HG02571 (cell line): ENCODE measurements at regions not wholly inside any gene's neighbourhood (a gene's known extent, or its start where the extent isn't known, plus 50 kb on each side); places are given as distances from the start of the nearest gene placed in this dataset.
"Not testable (repeated sequence)": the region's sequence is repeated elsewhere in the genome, so short reads cannot be mapped to it uniquely, and the experiment has no call there.

Source experiments
- ATAC-seq: cut with Tn5 transposase; IDR thresholded peaks from one replicate; pipeline ENCODE4 v1.9.1; 2021; ENCODE audit warnings: mild to moderate bottlenecking, moderate library complexity; ENCODE audit not compliant: unreplicated experiment

- ATAC-seq = no peak
These were observed 109.5 kb upstream of the MAN2A1 start for GRCh38 chr5:109580225-109580624.

- no peak for ATAC-seq
These were observed 114.2 kb upstream of the MAN2A1 start for GRCh38 chr5:109575506-109575905.

GRCh38 chr5:109574985-109575384 lies 114.7 kb upstream of the MAN2A1 start:
- no peak for ATAC-seq

- no peak for ATAC-seq
These were observed 116.0 kb upstream of the MAN2A1 start for GRCh38 chr5:109573766-109574165.

- no peak for ATAC-seq
These were observed 116.5 kb upstream of the MAN2A1 start for GRCh38 chr5:109573256-109573655.

GRCh38 chr5:109571785-109572184 lies 117.9 kb upstream of the MAN2A1 start:
- no peak for ATAC-seq

- ATAC-seq = no peak
These were observed 119.3 kb upstream of the MAN2A1 start for GRCh38 chr5:109570362-109570874.

- no peak for ATAC-seq
These were observed 122.2 kb upstream of the MAN2A1 start for GRCh38 chr5:109567374-109568044.

- no peak for ATAC-seq
These were observed 123.4 kb upstream of the MAN2A1 start for GRCh38 chr5:109566361-109566760.

- ATAC-seq = no peak
These were observed 126.0 kb upstream of the MAN2A1 start for GRCh38 chr5:109563739-109564138.

- ATAC-seq = no peak
These were observed 126.5 kb upstream of the MAN2A1 start for GRCh38 chr5:109563189-109563588.

GRCh38 chr5:109562441-109562840 lies 127.3 kb upstream of the MAN2A1 start:
- ATAC-seq = no peak

- ATAC-seq = no peak
These were observed 128.3 kb upstream of the MAN2A1 start for GRCh38 chr5:109561447-109561846.

GRCh38 chr5:109560554-109560953 lies 129.2 kb upstream of the MAN2A1 start:
- ATAC-seq = no peak

- no peak for ATAC-seq
These were observed 130.8 kb upstream of the MAN2A1 start for GRCh38 chr5:109558952-109559351.

- ATAC-seq = no peak
These were observed 131.4 kb upstream of the MAN2A1 start for GRCh38 chr5:109558364-109558763.

GRCh38 chr5:109553846-109554245 lies 135.9 kb upstream of the MAN2A1 start:
- ATAC-seq = no peak

- ATAC-seq = not testable (repeated sequence)
These were observed 138.5 kb upstream of the MAN2A1 start for GRCh38 chr5:109551234-109551633.

- ATAC-seq = no peak
These were observed 139.7 kb upstream of the MAN2A1 start for GRCh38 chr5:109550077-109550476.

GRCh38 chr5:109546461-109546860 lies 136.7 kb upstream of the PJA2 start:
- no peak for ATAC-seq

- not testable (repeated sequence) for ATAC-seq
These were observed 135.1 kb upstream of the PJA2 start for GRCh38 chr5:109544873-109545272.

- ATAC-seq = not testable (repeated sequence)
These were observed 128.9 kb upstream of the PJA2 start for GRCh38 chr5:109538692-109539091.

- ATAC-seq = not testable (repeated sequence)
These were observed 125.3 kb upstream of the PJA2 start for GRCh38 chr5:109535090-109535489.
